NCI-H524 treated with DMSO at 0.1 percent for 48 hours (cell line): ENCODE measurements at regions not wholly inside any gene's neighbourhood (a gene's known extent, or its start where the extent isn't known, plus 50 kb on each side); places are given as distances from the start of the nearest gene placed in this dataset.
"Not testable (repeated sequence)": the region's sequence is repeated elsewhere in the genome, so short reads cannot be mapped to it uniquely, and the experiment has no call there.

Experiments
- DNase-seq: peaks from one replicate; lab custom pipeline; 2025; lab: John Stamatoyannopoulos, UW

- no peak for DNase-seq
Measured at GRCh38 chr6:79431537-79431933, 105.7 kb downstream of the LCA5 start.

GRCh38 chr6:79430913-79431536, 106.2 kb downstream of the LCA5 start:
- no peak for DNase-seq

GRCh38 chr6:79427721-79428120, 109.5 kb downstream of the LCA5 start:
- no peak for DNase-seq

GRCh38 chr6:79426625-79427278, 110.5 kb downstream of the LCA5 start:
- no peak for DNase-seq

- no peak for DNase-seq
Measured at GRCh38 chr6:79425589-79426311, 111.5 kb downstream of the LCA5 start.

GRCh38 chr6:79423216-79423615, 114.0 kb downstream of the LCA5 start:
- no peak for DNase-seq

GRCh38 chr6:79422666-79423065, 114.6 kb downstream of the LCA5 start:
- DNase-seq: no peak

- no peak for DNase-seq
Measured at GRCh38 chr6:79421707-79422484, 115.3 kb downstream of the LCA5 start.

GRCh38 chr6:79421001-79421411, 116.2 kb downstream of the LCA5 start:
- DNase-seq: no peak

- DNase-seq: no peak
Measured at GRCh38 chr6:79420054-79420453, 117.2 kb downstream of the LCA5 start.

- no peak for DNase-seq
Measured at GRCh38 chr6:79416931-79417330, 120.3 kb downstream of the LCA5 start.

GRCh38 chr6:79413562-79414002, 123.6 kb downstream of the LCA5 start:
- DNase-seq: no peak

GRCh38 chr6:79410806-79411205, 126.4 kb downstream of the LCA5 start:
- no peak for DNase-seq

GRCh38 chr6:79408256-79408974, 128.8 kb downstream of the LCA5 start:
- DNase-seq: no peak

- no peak for DNase-seq
Measured at GRCh38 chr6:79404677-79405076, 132.6 kb downstream of the LCA5 start.

- DNase-seq: no peak
Measured at GRCh38 chr6:79404261-79404660, 133.0 kb downstream of the LCA5 start.

- no peak for DNase-seq
Measured at GRCh38 chr6:79403563-79403962, 133.7 kb downstream of the LCA5 start.

GRCh38 chr6:79403086-79403485, 134.1 kb downstream of the LCA5 start:
- DNase-seq: no peak

GRCh38 chr6:79399499-79399898, 137.7 kb downstream of the LCA5 start:
- DNase-seq: no peak

GRCh38 chr6:79398617-79399016, 138.6 kb downstream of the LCA5 start:
- DNase-seq: not testable (repeated sequence)

- no peak for DNase-seq
Measured at GRCh38 chr6:79396625-79397024, 140.6 kb downstream of the LCA5 start.

GRCh38 chr6:79394690-79395089, 142.5 kb downstream of the LCA5 start:
- DNase-seq: no peak
